Mesenchymal stem cell (in vitro differentiated cells and primary cell): ENCODE measurements at regions not wholly inside any gene's neighbourhood (a gene's known extent, or its start where the extent isn't known, plus 50 kb on each side); places are given as distances from the start of the nearest gene placed in this dataset.

ENCODE experiments used
- DNase-seq: peaks from one replicate; pipeline ENCODE4 v3.0.0-alpha.2; 2013
- H2AFZ ChIP-seq: one replicate; pipeline ENCODE4 v1.6.1; 2013; ENCODE audit warnings: low read depth, mild to moderate bottlenecking, control low read depth, inconsistent platforms, low read length, moderate library complexity
- H2AK5ac ChIP-seq: 2 replicates; pipeline ENCODE4 v1.6.1; 2013; ENCODE audit warnings: low read length, moderate library complexity, mild to moderate bottlenecking, inconsistent platforms; ENCODE audit not compliant: severe bottlenecking
- H2BK120ac ChIP-seq: one replicate; pipeline ENCODE4 v1.6.1; 2013; ENCODE audit warnings: low read depth, mild to moderate bottlenecking, inconsistent platforms, low read length, moderate library complexity
- H2BK12ac ChIP-seq, 2 experiments: one replicate each; pipeline ENCODE4 v1.6.1; 2013; ENCODE audit warnings: inconsistent platforms in 2 of 2, low read length in 2 of 2, mild to moderate bottlenecking in 2 of 2, moderate library complexity in 2 of 2, control low read depth in 1 of 2
- H2BK15ac ChIP-seq: one replicate; pipeline ENCODE4 v1.6.1; 2013; ENCODE audit warnings: mild to moderate bottlenecking, low read depth, inconsistent platforms; ENCODE audit not compliant: poor library complexity, severe bottlenecking
- H2BK5ac ChIP-seq: 2 replicates; pipeline ENCODE4 v1.6.1; 2013; ENCODE audit warnings: low read depth, mild to moderate bottlenecking, low read length, control low read depth, inconsistent platforms; ENCODE audit not compliant: poor library complexity, severe bottlenecking
- H3K14ac ChIP-seq, 2 experiments: one replicate each; pipeline ENCODE4 v1.6.1; 2013; ENCODE audit warnings: inconsistent platforms in 2 of 2, low read length in 2 of 2, control low read depth in 1 of 2, mild to moderate bottlenecking in 1 of 2, moderate library complexity in 1 of 2
- H3K18ac ChIP-seq, 2 experiments: one replicate each; pipeline ENCODE4 v1.6.1; 2013; ENCODE audit warnings: inconsistent platforms in 2 of 2, low read length in 2 of 2, control low read depth in 1 of 2, low read depth in 1 of 2, mild to moderate bottlenecking in 1 of 2
- H3K23ac ChIP-seq, 2 experiments: one replicate each; pipeline ENCODE4 v1.6.1; 2013; ENCODE audit warnings: inconsistent platforms in 2 of 2, low read length in 2 of 2, mild to moderate bottlenecking in 2 of 2, moderate library complexity in 2 of 2, control low read depth in 1 of 2
- H3K27ac ChIP-seq: 2 replicates; pipeline ENCODE4 v1.5.1; 2013; ENCODE audit warnings: mild to moderate bottlenecking, moderate library complexity, low read length, control low read depth, inconsistent platforms; ENCODE audit not compliant: poor library complexity, severe bottlenecking
- H3K27me3 ChIP-seq, 2 experiments: 2 replicates each; pipeline versions ENCODE4 v1.6.1 to v1.7.0; 2013; ENCODE audit warnings: low read length in 2 of 2, mild to moderate bottlenecking in 2 of 2, moderate library complexity in 2 of 2, control low read depth in 1 of 2, inconsistent platforms in 1 of 2; ENCODE audit not compliant: control insufficient read depth in 1 of 2, insufficient read depth in 1 of 2
- H3K36me3 ChIP-seq, 2 experiments: 2 replicates each; pipeline versions ENCODE4 v1.6.1 to v1.7.0; 2013; ENCODE audit warnings: low read length in 2 of 2, control low read depth in 1 of 2, inconsistent platforms in 1 of 2, low read depth in 1 of 2, mild to moderate bottlenecking in 1 of 2; ENCODE audit not compliant: insufficient read depth in 2 of 2, control insufficient read depth in 1 of 2
- H3K4ac ChIP-seq, 2 experiments: one replicate each; pipeline ENCODE4 v1.6.1; 2013; ENCODE audit warnings: inconsistent platforms in 2 of 2, low read length in 2 of 2, mild to moderate bottlenecking in 2 of 2, moderate library complexity in 2 of 2, control low read depth in 1 of 2, low read depth in 1 of 2
- H3K4me1 ChIP-seq: 2 replicates; pipeline ENCODE4 v1.6.1; 2013; ENCODE audit warnings: low read depth, low read length, control low read depth; ENCODE audit not compliant: control insufficient read depth, insufficient read depth
- H3K4me2 ChIP-seq: 2 replicates; pipeline ENCODE4 v1.6.1; 2013; ENCODE audit warnings: low read length, mild to moderate bottlenecking, inconsistent platforms; ENCODE audit not compliant: poor library complexity, severe bottlenecking
- H3K4me3 ChIP-seq, 2 experiments: 2 replicates each; pipeline versions ENCODE4 v1.5.1 to v1.7.0; 2013; ENCODE audit warnings: low read length in 2 of 2, mild to moderate bottlenecking in 2 of 2, control low read depth in 1 of 2, low read depth in 1 of 2; ENCODE audit not compliant: insufficient read depth in 1 of 2
- H3K79me1 ChIP-seq: replicated peaks from 2 replicates; pipeline ENCODE4 v1.6.1; 2013; ENCODE audit warnings: mild to moderate bottlenecking, control low read depth, low read length, inconsistent platforms; ENCODE audit not compliant: poor library complexity, severe bottlenecking
- H3K9ac ChIP-seq: 2 replicates; pipeline ENCODE4 v1.7.0; 2013; ENCODE audit warnings: mild to moderate bottlenecking, low read length, moderate library complexity
- H3K9me3 ChIP-seq: 2 replicates; pipeline ENCODE4 v1.7.0; 2013; ENCODE audit warnings: mild to moderate bottlenecking, low read length; ENCODE audit not compliant: control insufficient read depth
- H4K8ac ChIP-seq: one replicate; pipeline ENCODE4 v1.6.1; 2013; ENCODE audit warnings: inconsistent platforms, mild to moderate bottlenecking, low read length, moderate library complexity
- H4K91ac ChIP-seq: one replicate; pipeline ENCODE4 v1.6.1; 2013; ENCODE audit warnings: mild to moderate bottlenecking, low read length, inconsistent platforms
- WGBS: methylation state at CpG from one replicate; pipeline ENCODE4 v1.1.7; 2013; ENCODE audit warnings: mixed read lengths; 5-methylcytosine and 5-hydroxymethylcytosine counted together

DNA sequence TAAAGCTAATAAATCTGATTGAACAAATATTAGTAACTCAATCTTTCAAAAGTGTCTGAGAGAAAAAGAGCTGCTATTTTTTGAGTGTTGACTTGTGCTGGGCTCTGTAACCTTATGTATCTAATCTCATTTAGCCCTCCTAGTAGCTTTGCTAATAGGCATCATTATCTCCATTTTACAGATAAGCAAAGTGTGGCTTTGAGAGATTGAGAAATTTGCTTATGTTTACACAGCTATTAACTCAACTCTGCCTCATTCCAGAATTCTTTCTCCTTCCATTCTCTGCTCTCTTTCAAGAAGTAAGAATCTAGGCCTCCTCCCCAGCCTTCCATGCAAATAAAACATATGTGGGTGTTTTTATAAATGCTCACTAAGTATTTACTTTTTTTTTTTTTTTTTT, 137.8 kb downstream of the GATA3 start:
- Histone ChIP-seq H2BK12ac (no peak overlapping the region), H3K4ac (no peak overlapping the region), H3K79me1 (no peaks in the 10 kb centered on the region), H2AK5ac (no peak overlapping the region), H3K9me3 (no peaks in the 10 kb centered on the region), H3K9ac (no peak overlapping the region), H2AFZ (no peak overlapping the region), H2BK120ac (no peak overlapping the region), H4K8ac (no peak overlapping the region), H3K36me3 (no peaks in the 10 kb centered on the region), H3K18ac (no peak overlapping the region), H3K27ac (no peak overlapping the region), H2BK15ac (no peak overlapping the region), H3K4me3 (no peak overlapping the region), H4K91ac (no peak overlapping the region), H2BK5ac (no peak overlapping the region), H3K4me2 (no peak overlapping the region), H3K14ac (no peak overlapping the region), H3K23ac (no peak overlapping the region), H3K27me3 (no peaks in the 10 kb centered on the region), H3K4me1 (no peaks in the 10 kb centered on the region)
- DNase-seq = no peak

DNA sequence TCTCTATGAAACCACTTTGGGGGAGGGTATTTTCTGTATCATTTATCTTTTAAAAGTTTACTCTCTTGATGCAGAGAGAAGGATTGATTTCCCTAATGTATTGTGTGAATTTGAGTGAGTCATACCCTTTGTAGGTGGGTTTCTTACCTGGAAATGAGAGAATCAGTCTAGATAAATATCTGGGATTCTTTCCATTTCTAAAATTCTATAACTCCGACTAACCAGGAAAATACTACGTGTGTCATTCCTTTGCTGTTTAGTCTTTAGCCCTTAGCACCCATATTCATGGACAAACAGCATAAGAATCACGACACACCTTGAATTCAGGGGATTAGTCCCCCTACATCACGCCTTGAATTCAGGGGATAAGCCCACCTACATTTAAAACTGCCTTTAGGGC, 139.1 kb downstream of the GATA3 start:
- Histone ChIP-seq H3K4me1 (no peaks in the 10 kb centered on the region), H3K14ac (no peak overlapping the region), H2BK5ac (no peak overlapping the region), H3K27ac (no peak overlapping the region), H3K27me3 (no peaks in the 10 kb centered on the region), H3K9ac (no peak overlapping the region), H2BK120ac (no peak overlapping the region), H3K4me2 (no peak overlapping the region), H3K23ac (no peak overlapping the region), H3K4me3 (no peak overlapping the region), H3K79me1 (no peaks in the 10 kb centered on the region), H2AFZ (no peak overlapping the region), H4K91ac (peak overlapping the region; percentile 50), H3K18ac (peak overlapping the region in 1 of 2 experiments; percentile 48), H3K36me3 (no peaks in the 10 kb centered on the region), H2BK12ac (no peak overlapping the region), H3K4ac (no peak overlapping the region), H2AK5ac (no peak overlapping the region), H4K8ac (no peak overlapping the region), H3K9me3 (no peaks in the 10 kb centered on the region), H2BK15ac (no peak overlapping the region)
- DNase-seq = no peak
- WGBS = 62% methylated on average over 4 of the region's 4 CpGs

DNA sequence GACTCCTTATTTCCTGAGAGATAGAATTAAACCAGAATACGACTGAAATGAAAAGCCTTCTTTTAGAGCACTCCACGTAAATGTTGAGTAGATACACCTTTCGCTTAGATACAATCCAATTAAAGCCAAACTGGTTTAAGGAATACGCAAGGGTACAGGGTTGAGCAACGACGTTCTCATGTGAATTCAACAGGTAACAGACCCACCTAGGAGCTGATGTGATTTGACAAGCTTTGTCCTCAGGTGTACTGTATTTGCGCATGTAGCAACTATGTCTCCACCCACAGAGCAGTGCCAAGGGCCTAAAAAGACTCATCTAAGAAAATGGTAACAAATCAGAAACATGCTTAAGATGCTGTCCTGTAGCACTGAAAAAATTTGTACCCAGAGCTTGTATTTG, 139.6 kb downstream of the GATA3 start:
- H3K4me2 ChIP-seq = no peak overlapping the region
- no peak overlapping the region for H3K27ac ChIP-seq

DNA sequence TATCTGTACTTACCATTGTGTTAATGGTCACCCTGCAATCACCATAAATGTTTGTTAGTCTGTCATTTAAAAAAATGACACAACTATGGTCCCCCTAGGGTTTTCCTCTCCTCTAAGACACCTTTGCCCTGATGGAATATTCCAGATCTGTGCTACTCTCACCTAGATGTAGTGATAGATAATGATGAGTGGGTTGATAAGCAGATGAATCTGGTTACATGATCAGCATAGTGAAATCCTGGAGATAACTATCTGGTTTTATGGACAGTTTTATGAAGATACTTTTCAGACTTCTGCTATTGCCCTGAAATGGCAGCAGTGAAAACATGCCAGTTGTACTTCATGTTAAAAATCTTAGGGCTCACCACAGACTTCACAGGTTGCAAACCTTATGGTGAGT, 152.4 kb downstream of the GATA3 start:
- Histone ChIP-seq H3K27me3 (no peaks in the 10 kb centered on the region), H3K27ac (no peak overlapping the region), H3K36me3 (no peaks in the 10 kb centered on the region), H3K4me1 (no peaks in the 10 kb centered on the region), H3K9me3 (no peaks in the 10 kb centered on the region), H2AK5ac (no peak overlapping the region), H2BK5ac (no peak overlapping the region), H2BK15ac (no peak overlapping the region), H4K91ac (no peak overlapping the region), H2BK120ac (no peak overlapping the region), H3K4ac (no peak overlapping the region), H3K4me3 (no peak overlapping the region), H2BK12ac (no peak overlapping the region), H3K9ac (no peak overlapping the region), H3K18ac (no peak overlapping the region), H3K23ac (no peak overlapping the region), H3K14ac (no peak overlapping the region), H2AFZ (no peak overlapping the region), H3K4me2 (no peak overlapping the region), H3K79me1 (no peaks in the 10 kb centered on the region), H4K8ac (no peak overlapping the region)
- DNase-seq = no peak

More for the DNA sequence above, 139.6 kb downstream of the GATA3 start:
- Histone ChIP-seq H2AK5ac (no peak overlapping the region), H3K9ac (no peak overlapping the region), H2BK15ac (no peak overlapping the region), H2BK5ac (no peak overlapping the region), H2BK120ac (no peak overlapping the region), H4K8ac (no peak overlapping the region), H3K23ac (no peak overlapping the region), H3K4me3 (no peak overlapping the region), H3K36me3 (no peaks in the 10 kb centered on the region), H3K9me3 (no peaks in the 10 kb centered on the region), H3K79me1 (no peaks in the 10 kb centered on the region), H3K4me1 (no peaks in the 10 kb centered on the region), H3K14ac (no peak overlapping the region), H3K4ac (no peak overlapping the region), H2BK12ac (no peak overlapping the region), H4K91ac (no peak overlapping the region), H3K27me3 (no peaks in the 10 kb centered on the region), H2AFZ (no peak overlapping the region), H3K18ac (no peak overlapping the region)
- no peak for DNase-seq
- 97% methylated on average over 7 of the region's 7 CpGs for WGBS
